GM12875 (cell line): ENCODE measurements at regions not wholly inside any gene's neighbourhood (a gene's known extent, or its start where the extent isn't known, plus 50 kb on each side); places are given as distances from the start of the nearest gene placed in this dataset.
"Not testable (repeated sequence)": the region's sequence is repeated elsewhere in the genome, so short reads cannot be mapped to it uniquely, and the experiment has no call there.

ENCODE experiments used
- H3K4me3 ChIP-seq: one replicate; pipeline ENCODE4 v1.5.1; 2011; ENCODE audit warnings: low read depth, low read length, control low read depth
- TF ChIP-seq, protein P1 (sequence below): IDR thresholded peaks from 2 replicates; pipeline ENCODE4 v1.5.1; 2011; ENCODE audit warnings: low read depth, mild to moderate bottlenecking, control low read depth, inconsistent platforms, low read length, moderate library complexity, borderline replicate concordance; ENCODE audit not compliant: insufficient read depth

DNA sequence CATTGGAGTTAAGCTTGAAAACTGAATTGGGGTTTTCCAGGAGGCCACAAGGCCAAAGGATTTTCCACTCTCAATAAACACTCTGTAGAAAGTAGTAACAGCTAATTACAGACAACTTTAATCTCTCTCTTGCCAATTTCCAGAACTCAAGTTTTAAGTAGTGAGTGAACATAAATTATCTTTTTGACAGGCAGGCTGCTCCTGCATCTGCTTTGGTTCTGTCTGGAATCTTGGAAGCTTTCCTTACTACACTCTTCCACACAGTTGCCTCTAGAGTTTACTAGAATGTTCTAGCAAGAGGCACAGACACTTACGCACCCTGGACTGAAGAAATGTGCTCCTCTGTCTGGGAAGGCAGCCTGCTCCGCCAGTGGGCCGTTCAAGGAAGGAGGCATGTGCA, 90.5 kb upstream of the WAC start:
- TF ChIP-seq, protein P1, sequence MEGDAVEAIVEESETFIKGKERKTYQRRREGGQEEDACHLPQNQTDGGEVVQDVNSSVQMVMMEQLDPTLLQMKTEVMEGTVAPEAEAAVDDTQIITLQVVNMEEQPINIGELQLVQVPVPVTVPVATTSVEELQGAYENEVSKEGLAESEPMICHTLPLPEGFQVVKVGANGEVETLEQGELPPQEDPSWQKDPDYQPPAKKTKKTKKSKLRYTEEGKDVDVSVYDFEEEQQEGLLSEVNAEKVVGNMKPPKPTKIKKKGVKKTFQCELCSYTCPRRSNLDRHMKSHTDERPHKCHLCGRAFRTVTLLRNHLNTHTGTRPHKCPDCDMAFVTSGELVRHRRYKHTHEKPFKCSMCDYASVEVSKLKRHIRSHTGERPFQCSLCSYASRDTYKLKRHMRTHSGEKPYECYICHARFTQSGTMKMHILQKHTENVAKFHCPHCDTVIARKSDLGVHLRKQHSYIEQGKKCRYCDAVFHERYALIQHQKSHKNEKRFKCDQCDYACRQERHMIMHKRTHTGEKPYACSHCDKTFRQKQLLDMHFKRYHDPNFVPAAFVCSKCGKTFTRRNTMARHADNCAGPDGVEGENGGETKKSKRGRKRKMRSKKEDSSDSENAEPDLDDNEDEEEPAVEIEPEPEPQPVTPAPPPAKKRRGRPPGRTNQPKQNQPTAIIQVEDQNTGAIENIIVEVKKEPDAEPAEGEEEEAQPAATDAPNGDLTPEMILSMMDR, result no peak
- no peak overlapping the region for H3K4me3 ChIP-seq

DNA sequence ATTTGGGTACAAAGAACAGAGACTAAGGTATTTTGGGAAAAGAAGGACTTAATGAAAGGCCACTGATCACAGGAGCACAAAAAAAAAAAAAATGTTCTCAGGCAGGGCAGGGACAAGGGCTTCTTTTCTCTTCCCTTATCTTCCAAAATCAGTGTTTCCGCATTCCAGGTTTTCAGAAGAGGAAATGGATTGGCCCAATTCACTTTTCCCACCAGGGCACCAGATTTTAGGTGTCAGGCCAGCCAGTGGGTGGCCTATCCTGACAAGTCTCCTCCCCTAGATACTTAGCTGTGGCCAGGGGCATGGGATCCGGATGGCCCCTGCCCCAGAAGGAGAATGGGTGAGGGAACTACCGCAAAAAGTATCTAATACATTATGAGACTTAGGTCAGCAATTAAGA, 88.9 kb upstream of the WAC start:
- TF ChIP-seq, protein P1, result no peak
- H3K4me3 ChIP-seq, result no peak overlapping the region

DNA sequence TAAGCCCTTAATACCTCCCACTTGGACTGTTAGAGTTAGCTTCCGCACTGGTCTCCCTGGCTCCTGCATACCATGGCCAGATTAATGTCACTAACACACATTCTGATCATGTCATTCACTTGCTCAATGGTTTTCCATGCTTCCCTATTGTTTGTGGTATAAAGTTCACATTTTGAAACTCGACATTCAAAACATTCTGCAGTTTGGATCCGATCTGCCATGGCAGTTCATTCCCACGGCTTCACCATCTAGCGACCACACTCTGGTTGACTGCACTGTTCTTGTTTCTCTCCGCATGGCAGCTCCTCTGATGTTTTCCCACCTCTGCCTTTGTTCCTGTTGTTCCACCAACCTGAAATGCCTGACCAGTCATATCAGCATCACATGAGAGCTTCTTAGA, 87.4 kb upstream of the WAC start:
- no peak overlapping the region for H3K4me3 ChIP-seq
- TF ChIP-seq, protein P1, result no peak

DNA sequence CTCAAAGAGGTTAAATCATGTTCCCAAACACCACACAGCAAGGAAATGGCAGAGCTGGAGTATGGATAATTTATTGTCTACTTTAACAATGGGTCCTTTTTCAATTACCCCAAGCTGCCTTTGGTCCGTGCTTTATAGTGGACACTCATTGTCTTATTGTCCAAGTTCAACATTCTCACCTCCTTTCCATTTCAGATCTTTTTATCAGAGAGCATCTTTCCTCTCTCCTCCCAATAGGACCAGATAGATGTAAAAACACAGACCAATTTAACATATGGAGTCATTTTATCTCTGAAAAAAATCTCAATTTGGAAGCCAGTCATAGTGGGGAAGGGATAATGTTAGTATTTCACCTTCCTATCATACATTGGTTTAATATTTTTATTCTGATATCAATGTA, 83.5 kb upstream of the WAC start:
- TF ChIP-seq, protein P1, result no peak
- no peak overlapping the region for H3K4me3 ChIP-seq

DNA sequence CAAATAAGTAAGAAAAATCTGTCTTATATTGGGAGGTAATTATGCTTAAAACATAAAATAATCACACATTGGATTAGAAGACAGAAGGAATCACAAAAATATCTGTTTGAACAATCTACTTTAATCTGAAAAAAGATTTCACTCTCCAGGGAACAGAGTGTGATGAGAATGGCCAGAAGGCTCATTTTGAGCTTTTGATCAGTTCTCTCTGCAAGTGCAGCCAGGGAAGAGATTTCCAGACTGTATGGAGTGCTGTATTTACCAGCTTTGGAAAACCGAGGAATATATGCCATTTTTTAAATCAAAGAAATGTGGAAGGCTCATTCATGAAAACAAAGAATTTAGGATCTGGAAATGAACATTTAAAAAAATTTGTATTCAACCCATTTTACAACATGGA, 83.0 kb upstream of the WAC start:
- TF ChIP-seq, protein P1, result no peak
- H3K4me3 ChIP-seq, result no peak overlapping the region

DNA sequence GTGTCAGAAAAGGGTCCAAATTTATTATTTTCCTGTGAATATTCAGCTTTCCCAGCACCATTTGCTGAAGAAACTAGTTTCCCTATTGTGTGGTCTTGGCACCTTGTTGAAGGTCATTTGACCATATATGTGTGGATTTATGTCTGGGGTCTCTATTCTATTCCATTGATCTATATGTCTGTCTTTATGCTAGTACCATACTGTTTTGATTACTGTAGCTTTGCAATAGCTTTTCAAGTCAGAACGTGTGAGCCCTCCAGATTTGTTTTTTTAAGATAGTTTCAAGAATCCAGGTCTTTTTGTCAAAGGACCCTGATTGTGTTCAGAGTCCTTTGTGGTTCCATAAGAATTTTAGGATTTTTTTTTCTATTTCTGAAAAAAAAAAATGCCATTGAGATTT, 79.0 kb upstream of the WAC start:
- TF ChIP-seq, protein P1, result no peak
- H3K4me3 ChIP-seq, result no peak overlapping the region

DNA sequence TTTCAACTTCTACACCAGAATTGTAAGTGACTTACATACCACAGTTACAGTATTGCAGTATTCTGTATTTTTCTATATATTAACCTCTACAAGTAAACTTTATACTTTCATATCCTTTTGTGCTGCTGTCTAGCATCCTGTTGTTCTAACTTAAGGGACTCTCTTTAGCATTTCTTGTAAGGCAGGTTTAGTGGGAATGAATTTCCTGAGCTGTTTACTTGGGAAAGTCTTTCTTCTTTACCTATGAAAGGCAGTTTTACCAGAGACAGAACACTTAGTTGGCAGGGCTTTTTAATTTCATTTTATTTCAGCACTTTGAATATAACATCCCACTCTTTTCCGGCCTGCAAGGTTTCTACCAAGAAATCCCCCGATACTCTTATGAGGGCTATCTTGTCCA, 75.8 kb upstream of the WAC start:
- H3K4me3 ChIP-seq, result no peak overlapping the region
- TF ChIP-seq, protein P1, result no peak

DNA sequence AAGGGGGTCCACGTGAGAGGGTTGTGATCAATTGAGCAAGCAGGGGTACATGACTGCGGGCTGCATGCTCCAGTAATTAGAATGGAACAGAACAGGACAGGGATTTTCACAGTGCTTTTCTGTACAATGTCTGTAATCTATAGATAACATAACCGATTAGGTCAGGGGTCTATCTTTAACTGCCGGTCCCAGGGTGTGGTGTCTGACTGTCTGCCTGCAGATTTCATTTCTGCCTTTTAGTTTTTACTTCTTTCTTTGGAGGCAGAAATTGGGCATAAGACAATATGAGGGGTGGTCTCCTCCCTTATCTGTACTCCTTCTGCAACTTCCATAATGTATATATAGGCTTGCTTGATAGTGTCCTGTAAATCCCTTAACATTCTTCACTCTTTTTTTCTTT, 75.0 kb upstream of the WAC start:
- not testable (repeated sequence) for H3K4me3 ChIP-seq
